Psoas muscle (tissue), 7 donors: ENCODE measurements at regions not wholly inside any gene's neighbourhood (a gene's known extent, or its start where the extent isn't known, plus 50 kb on each side); places are given as distances from the start of the nearest gene placed in this dataset.

ENCODE experiments used
- ATAC-seq, 4 donors: fragments of 200-7000 bp; cut with Tn5 transposase; one replicate each; pipeline ENCODE4 v1.9.1; 2020; ENCODE audit warnings: moderate library complexity in 3 of 4, mild to moderate bottlenecking in 2 of 4
- DNase-seq, 2 donors: peaks; one replicate each; pipeline ENCODE4 v3.0.0-alpha.2; 2020
- H3K27ac ChIP-seq: fragments of 200-600 bp; one replicate; pipeline ENCODE4 v1.8.0; 2022
- H3K27me3 ChIP-seq, 3 donors: fragments of 200-600 bp in 1 of 3; one replicate each; pipeline versions ENCODE4 v1.6.1 to v1.8.0; 2013 to 2022; ENCODE audit warnings: low read length in 2 of 3, mild to moderate bottlenecking in 2 of 3, moderate library complexity in 1 of 3; ENCODE audit not compliant: insufficient read depth in 3 of 3
- H3K36me3 ChIP-seq, 2 donors: fragments of 200-600 bp in 1 of 2; one replicate each; pipeline versions ENCODE4 v1.6.1 to v1.8.0; 2013 to 2022; ENCODE audit warnings: low read depth in 1 of 2, mild to moderate bottlenecking in 1 of 2, moderate library complexity in 1 of 2; ENCODE audit not compliant: insufficient read depth in 1 of 2
- H3K4me1 ChIP-seq: fragments of 200-600 bp; one replicate; pipeline ENCODE4 v1.8.0; 2022
- H3K4me3 ChIP-seq: fragments of 200-600 bp; one replicate; pipeline ENCODE4 v1.8.0; 2022; ENCODE audit warnings: mild to moderate bottlenecking
- H3K9me3 ChIP-seq: fragments of 200-600 bp; one replicate; pipeline ENCODE4 v1.8.0; 2022
- WGBS, 3 donors: extraction: QIAGEN DNeasy Blood & Tissue Kit; methylation state at CpG; one replicate each; pipeline versions ENCODE4 v1.1.6 to v1.1.7; 2013; 5-methylcytosine and 5-hydroxymethylcytosine counted together
- intact Hi-C, 2 donors: fragments of 100-400 bp; cut with DNase I; formaldehyde crosslinking; loops; one replicate each; pipeline versions ENCODE4 v1.11.0 to v1.14.2; 2022
- TF ChIP-seq, protein P1 (sequence below): fragments of 200-600 bp; IDR thresholded peaks from one replicate; pipeline ENCODE4 v1.8.0; 2022; ENCODE audit warnings: antibody characterized with exemption
- donor health status: healthy with polysubstance abuse.
- donor health status: DM: no; HTN: no; CAD: no; lungs with moderate emphysema.
- donor health status: Bipolar disorder and iron deficiency.
- donor health status: healthy.
- donor health status: DM: yes; HTN: yes; CAD: no.
- donor health status: DM: no; HTN: no; CAD: no.
- donor health status: DM: yes; HTN: yes; CAD: no.

DNA sequence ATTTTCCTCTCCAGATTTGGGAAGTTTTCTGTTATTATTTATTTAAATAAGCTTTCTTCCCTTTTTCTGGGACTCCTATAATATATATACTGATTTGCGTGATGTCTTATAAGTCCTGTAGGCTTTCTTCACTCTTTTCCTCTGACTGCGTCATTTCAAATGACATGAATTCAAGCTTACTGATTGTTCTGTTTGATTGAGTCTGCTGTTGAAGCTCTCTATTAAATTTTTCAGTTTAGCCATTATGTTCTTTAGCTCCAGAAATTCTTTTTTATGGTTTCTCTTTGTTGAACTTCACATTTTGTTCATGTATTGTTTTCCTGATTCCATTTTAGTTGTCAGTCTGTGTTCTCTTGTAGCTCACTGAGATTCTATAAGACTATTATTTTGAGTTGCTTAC lies 135.8 kb upstream of the PRR23C start:
- intact Hi-C loops = no loop called here
- 97 to 100% (median 100%) methylated on average over 2 of the region's 2 CpGs for WGBS, 3 donors
- peaks cover 3% of the 10 kb centered on the region for H3K9me3 ChIP-seq
- H3K4me3 ChIP-seq = no peak overlapping the region
- H3K27me3 ChIP-seq = no peaks in the 10 kb centered on the region
- TF ChIP-seq, protein P1, sequence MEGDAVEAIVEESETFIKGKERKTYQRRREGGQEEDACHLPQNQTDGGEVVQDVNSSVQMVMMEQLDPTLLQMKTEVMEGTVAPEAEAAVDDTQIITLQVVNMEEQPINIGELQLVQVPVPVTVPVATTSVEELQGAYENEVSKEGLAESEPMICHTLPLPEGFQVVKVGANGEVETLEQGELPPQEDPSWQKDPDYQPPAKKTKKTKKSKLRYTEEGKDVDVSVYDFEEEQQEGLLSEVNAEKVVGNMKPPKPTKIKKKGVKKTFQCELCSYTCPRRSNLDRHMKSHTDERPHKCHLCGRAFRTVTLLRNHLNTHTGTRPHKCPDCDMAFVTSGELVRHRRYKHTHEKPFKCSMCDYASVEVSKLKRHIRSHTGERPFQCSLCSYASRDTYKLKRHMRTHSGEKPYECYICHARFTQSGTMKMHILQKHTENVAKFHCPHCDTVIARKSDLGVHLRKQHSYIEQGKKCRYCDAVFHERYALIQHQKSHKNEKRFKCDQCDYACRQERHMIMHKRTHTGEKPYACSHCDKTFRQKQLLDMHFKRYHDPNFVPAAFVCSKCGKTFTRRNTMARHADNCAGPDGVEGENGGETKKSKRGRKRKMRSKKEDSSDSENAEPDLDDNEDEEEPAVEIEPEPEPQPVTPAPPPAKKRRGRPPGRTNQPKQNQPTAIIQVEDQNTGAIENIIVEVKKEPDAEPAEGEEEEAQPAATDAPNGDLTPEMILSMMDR = no peak
- H3K4me1 ChIP-seq = no peaks in the 10 kb centered on the region
- no peak for DNase-seq
- no peaks in the 10 kb centered on the region for H3K36me3 ChIP-seq
- H3K27ac ChIP-seq = no peak overlapping the region
- no peak for ATAC-seq

DNA sequence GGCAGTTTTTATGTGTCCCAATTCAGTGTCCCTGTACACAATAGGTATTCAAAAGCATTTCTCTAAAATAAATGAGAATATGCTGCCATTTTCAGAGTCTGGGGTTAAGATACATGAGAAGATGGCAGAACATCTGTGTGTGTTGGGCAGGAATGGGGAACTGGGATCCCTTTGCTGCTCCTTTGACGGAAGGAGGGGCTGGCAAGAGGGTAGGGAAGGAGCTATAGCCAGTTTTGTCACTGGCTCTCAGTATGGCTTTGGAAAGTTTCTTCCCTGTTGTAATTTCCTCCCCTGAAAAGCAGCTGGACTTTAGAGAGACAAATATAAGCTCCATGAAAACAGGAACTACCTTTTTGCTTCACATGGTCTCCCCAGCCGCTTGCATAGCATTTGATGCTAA lies 137.5 kb upstream of the PRR23C start:
- H3K36me3 ChIP-seq = no peaks in the 10 kb centered on the region
- no peaks in the 10 kb centered on the region for H3K27me3 ChIP-seq
- no peak overlapping the region for H3K4me3 ChIP-seq
- intact Hi-C loops = no loop called here
- 45 to 59% (median 52%) methylated on average over 2 of the region's 2 CpGs for WGBS, 3 donors
- no peak for DNase-seq
- H3K9me3 ChIP-seq = peaks cover 3% of the 10 kb centered on the region
- TF ChIP-seq, protein P1 = no peak
- no peaks in the 10 kb centered on the region for H3K4me1 ChIP-seq
- no peak overlapping the region for H3K27ac ChIP-seq
- ATAC-seq = no peak

DNA sequence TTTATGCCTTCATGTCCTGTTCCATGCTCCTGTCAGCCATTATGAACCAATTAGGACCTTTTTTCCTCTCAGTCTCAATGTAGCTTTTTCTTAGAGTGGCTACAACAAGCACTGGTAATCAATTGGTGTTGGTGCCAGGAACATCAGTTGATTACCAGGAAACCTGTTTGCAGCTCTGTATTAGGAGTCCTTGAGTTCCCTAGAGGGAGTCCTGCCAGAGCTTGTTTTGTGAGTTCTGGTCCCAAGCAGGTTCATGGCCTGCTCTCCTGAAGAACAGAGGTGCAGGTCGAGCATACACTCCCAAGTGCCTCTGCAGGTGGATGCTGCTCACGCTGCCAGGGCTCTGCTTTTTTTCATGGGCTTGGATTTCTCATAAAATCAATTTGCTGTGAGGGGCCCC lies 137.9 kb upstream of the PRR23C start:
- intact Hi-C loops = no loop called here
- WGBS, 3 donors = 46 to 57% (median 51%) methylated on average over 2 of the region's 2 CpGs

DNA sequence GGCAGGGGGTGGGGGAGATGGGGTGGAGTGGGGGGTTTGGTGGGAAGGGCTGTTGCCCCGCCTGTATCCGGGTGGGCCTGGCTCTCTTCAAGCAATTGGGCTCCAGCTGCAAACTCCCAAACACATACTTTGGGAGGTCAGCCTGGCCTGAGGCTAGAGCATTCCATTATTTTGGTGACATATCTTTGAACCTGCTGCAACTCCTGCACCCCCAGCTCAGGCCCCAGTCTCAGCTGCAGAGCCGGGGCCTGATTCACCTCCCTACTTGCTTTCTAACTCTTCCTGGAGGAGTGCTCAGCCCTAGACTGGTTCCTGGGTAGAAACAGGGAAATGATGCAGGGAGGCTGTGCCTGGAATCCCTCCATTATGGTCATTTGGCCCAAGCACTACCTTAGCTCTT lies 140.8 kb upstream of the PRR23C start:
- Histone ChIP-seq H3K4me1 (no peaks in the 10 kb centered on the region), H3K4me3 (no peak overlapping the region), H3K27ac (no peak overlapping the region), H3K36me3 (no peaks in the 10 kb centered on the region), H3K27me3 (no peaks in the 10 kb centered on the region), H3K9me3 (peaks cover 3% of the 10 kb centered on the region)
- no peak for DNase-seq
- ATAC-seq = no peak
- TF ChIP-seq, protein P1 = no peak
- WGBS, 3 donors = 80 to 97% (median 86%) methylated on average over 2 to 3 of the region's 3 CpGs
- intact Hi-C loops = no loop called here

More for the DNA sequence above, 137.9 kb upstream of the PRR23C start:
- Histone ChIP-seq H3K36me3 (no peaks in the 10 kb centered on the region), H3K27me3 (no peaks in the 10 kb centered on the region), H3K27ac (no peak overlapping the region), H3K4me3 (no peak overlapping the region), H3K4me1 (no peaks in the 10 kb centered on the region), H3K9me3 (peaks cover 3% of the 10 kb centered on the region)
- DNase-seq = no peak
- TF ChIP-seq, protein P1 = no peak
- ATAC-seq = no peak

DNA sequence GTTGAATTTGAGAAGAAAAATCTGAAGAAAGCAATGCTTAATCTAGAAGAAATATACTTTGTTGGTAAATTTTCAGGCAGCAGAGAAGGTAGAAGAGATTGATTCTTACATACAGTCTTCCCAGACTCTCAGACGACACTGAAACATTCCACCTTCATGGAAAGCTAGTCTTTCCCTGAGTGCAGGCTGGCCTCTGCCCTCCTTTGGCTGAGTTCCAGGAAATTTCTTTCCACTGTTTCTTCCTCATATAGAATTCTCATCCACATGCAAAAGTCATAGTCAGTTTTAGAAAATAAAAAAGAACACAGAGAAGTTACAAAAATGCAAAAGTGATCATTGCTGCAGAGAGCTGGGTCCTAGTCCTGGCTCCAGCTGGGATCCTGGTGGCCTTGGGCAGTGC lies 142.5 kb upstream of the PRR23C start:
- H3K9me3 ChIP-seq = no peaks in the 10 kb centered on the region
- ATAC-seq (no peak), DNase-seq (no peak)
- intact Hi-C loops = no loop called here
- no peaks in the 10 kb centered on the region for H3K4me1 ChIP-seq
- H3K4me3 ChIP-seq = no peak overlapping the region
- no peak overlapping the region for H3K27ac ChIP-seq
- WGBS, 3 donors = 14 to 28% (median 15%) methylated on average over 1 of the region's 1 CpG
- no peaks in the 10 kb centered on the region for H3K27me3 ChIP-seq
- H3K36me3 ChIP-seq = no peaks in the 10 kb centered on the region
- TF ChIP-seq, protein P1 = no peak
